ENCODE measurements at regions not wholly inside any gene's neighbourhood (a gene's known extent, or its start where the extent isn't known, plus 50 kb on each side); places are given as distances from the start of the nearest gene placed in this dataset.

- H3K9me1 ChIP-seq (ENCODE audit: control insufficient read depth, insufficient read depth, low read length) = no peaks in the 10 kb centered on the region
- in situ Hi-C loops (cut with MboI) = loop anchor here (5.0 kb wide), 2 partner anchors 249 to 339 kb away; no protein-coding TSS in a partner anchor
- H3K4me1 ChIP-seq (replicated peaks in 1 of 2; ENCODE audit: control insufficient read depth in 2 of 2, insufficient read depth in 2 of 2, low read length in 2 of 2) = no peaks in the 10 kb centered on the region
- CTCF ChIA-PET (ENCODE audit: low intra/inter-chr PET ratio) = no interaction called here
- H3K79me2 ChIP-seq (ENCODE audit: control insufficient read depth, insufficient read depth, low read length) = no peaks in the 10 kb centered on the region
- BruUV-seq (replicated peaks) = no TSS peak
- no peak overlapping the region for H3K27ac ChIP-seq (ENCODE audit: extremely low read depth, low read depth, low read length)
- WGBS (ENCODE audit: insufficient coverage, low coverage, missing lambda C conversion rate) = under 1% methylated on average over 9 of the region's 9 CpGs
- peaks cover 13 to 19% of the 10 kb centered on the region in 2 experiments for H3K27me3 ChIP-seq (ENCODE audit: control insufficient read depth in 2 of 2, insufficient read depth in 2 of 2, low read length in 2 of 2)
- intact Hi-C loops (cut with micrococcal nuclease) = no loop called here
- ATAC-seq (no peak), FAIRE-seq (no peak), DNase-seq (ENCODE audit: extremely low read depth in 1 of 4, low spot score in 3 of 4) (no peak)
- no peaks in the 10 kb centered on the region for H3K9me3 ChIP-seq (replicated peaks; ENCODE audit: control insufficient read depth, insufficient read depth, low read depth, low read length)
- H3K9ac ChIP-seq (ENCODE audit: insufficient read depth in 1 of 2, low read depth in 2 of 2, low read length in 2 of 2) = no peak overlapping the region
- no peak overlapping the region for H2AFZ ChIP-seq (ENCODE audit: low read depth, low read length)
- H4K20me1 ChIP-seq (replicated peaks; ENCODE audit: control insufficient read depth, insufficient read depth, low read length) = no peaks in the 10 kb centered on the region
- H3K4me2 ChIP-seq (ENCODE audit: insufficient read depth, low read length) = no peak overlapping the region
- POLR2A ChIA-PET = no interaction called here
- TF ChIP-seq MXD1 (CRISPR knock-in tag; IDR thresholded peaks at IDR 0.05; ENCODE audit: borderline replicate concordance, poor library complexity, severe bottlenecking) (no peak), MAFG (tag; conservative IDR thresholded peaks at IDR 0.05) (no peak)
- no peaks in the 10 kb centered on the region for H3K36me3 ChIP-seq (ENCODE audit: control insufficient read depth, insufficient read depth, low read length)
- H3K4me3 ChIP-seq = no peak overlapping the region
Measured at GRCh38 chr4:183832776-183833450, 72.2 kb upstream of the STOX2 start.

- H3K4me1 ChIP-seq (replicated peaks in 1 of 2; ENCODE audit: control insufficient read depth in 2 of 2, insufficient read depth in 2 of 2, low read length in 2 of 2) = no peaks in the 10 kb centered on the region
- ATAC-seq = no peak
- POLR2A ChIA-PET = no interaction called here
- no peak for FAIRE-seq
- no peaks in the 10 kb centered on the region for H4K20me1 ChIP-seq (replicated peaks; ENCODE audit: control insufficient read depth, insufficient read depth, low read length)
- H3K4me3 ChIP-seq = no peak overlapping the region
- H3K36me3 ChIP-seq (ENCODE audit: control insufficient read depth, insufficient read depth, low read length) = no peaks in the 10 kb centered on the region
- H3K4me2 ChIP-seq (ENCODE audit: insufficient read depth, low read length) = no peak overlapping the region
- no peaks in the 10 kb centered on the region for H3K9me3 ChIP-seq (replicated peaks; ENCODE audit: control insufficient read depth, insufficient read depth, low read depth, low read length)
- WGBS (ENCODE audit: insufficient coverage, low coverage, missing lambda C conversion rate) = 0% methylated on average over 9 of the region's 9 CpGs
- no peak overlapping the region for H3K9ac ChIP-seq (ENCODE audit: insufficient read depth in 1 of 2, low read depth in 2 of 2, low read length in 2 of 2)
- no peak overlapping the region for H2AFZ ChIP-seq (ENCODE audit: low read depth, low read length)
- H3K27me3 ChIP-seq (ENCODE audit: control insufficient read depth in 2 of 2, insufficient read depth in 2 of 2, low read length in 2 of 2) = peaks cover 13 to 15% of the 10 kb centered on the region in 2 experiments
- no peak for DNase-seq (ENCODE audit: extremely low read depth in 1 of 4, low spot score in 3 of 4)
- CTCF ChIA-PET (ENCODE audit: low intra/inter-chr PET ratio) = no interaction called here
- no peak overlapping the region for H3K27ac ChIP-seq (ENCODE audit: extremely low read depth, low read depth, low read length)
- BruUV-seq (replicated peaks) = no TSS peak
- intact Hi-C loops (cut with micrococcal nuclease) (no loop called here), in situ Hi-C loops (cut with MboI) (loop anchor here (5.0 kb wide), 2 partner anchors 248 to 338 kb away; no protein-coding TSS in a partner anchor)
- no peaks in the 10 kb centered on the region for H3K79me2 ChIP-seq (ENCODE audit: control insufficient read depth, insufficient read depth, low read length)
- no peaks in the 10 kb centered on the region for H3K9me1 ChIP-seq (ENCODE audit: control insufficient read depth, insufficient read depth, low read length)
- TF ChIP-seq HNRNPLL (IDR thresholded peaks at IDR 0.05; ENCODE audit: low read depth, low read length, poor library complexity, severe bottlenecking) (no peak), SRSF7 (optimal IDR thresholded peaks at IDR 0.05; ENCODE audit: low read depth, low read length) (no peak), NEUROD1 (IDR thresholded peaks at IDR 0.05; ENCODE audit: borderline replicate concordance, low read depth, low read length, partially characterized antibody) (no peak), TEAD2 (tag; IDR thresholded peaks at IDR 0.05) (no peak), RUNX1 (IDR thresholded peaks at IDR 0.05; ENCODE audit: low read depth) (no peak), ELF1 (tag; IDR thresholded peaks at IDR 0.05) (no peak), TRIM24 (IDR thresholded peaks at IDR 0.05) (no peak), PHTF2 (CRISPR knock-in tag; IDR thresholded peaks at IDR 0.05) (no peak), GABPB2 (CRISPR knock-in tag; conservative IDR thresholded peaks at IDR 0.05) (no peak), CHCHD3 (CRISPR knock-in tag; IDR thresholded peaks at IDR 0.05) (no peak), ZKSCAN3 (CRISPR knock-in tag; IDR thresholded peaks at IDR 0.05) (no peak), MTA2 (IDR thresholded peaks at IDR 0.05; ENCODE audit: low read depth) (no peak)
- TF ChIP-seq, protein P1, sequence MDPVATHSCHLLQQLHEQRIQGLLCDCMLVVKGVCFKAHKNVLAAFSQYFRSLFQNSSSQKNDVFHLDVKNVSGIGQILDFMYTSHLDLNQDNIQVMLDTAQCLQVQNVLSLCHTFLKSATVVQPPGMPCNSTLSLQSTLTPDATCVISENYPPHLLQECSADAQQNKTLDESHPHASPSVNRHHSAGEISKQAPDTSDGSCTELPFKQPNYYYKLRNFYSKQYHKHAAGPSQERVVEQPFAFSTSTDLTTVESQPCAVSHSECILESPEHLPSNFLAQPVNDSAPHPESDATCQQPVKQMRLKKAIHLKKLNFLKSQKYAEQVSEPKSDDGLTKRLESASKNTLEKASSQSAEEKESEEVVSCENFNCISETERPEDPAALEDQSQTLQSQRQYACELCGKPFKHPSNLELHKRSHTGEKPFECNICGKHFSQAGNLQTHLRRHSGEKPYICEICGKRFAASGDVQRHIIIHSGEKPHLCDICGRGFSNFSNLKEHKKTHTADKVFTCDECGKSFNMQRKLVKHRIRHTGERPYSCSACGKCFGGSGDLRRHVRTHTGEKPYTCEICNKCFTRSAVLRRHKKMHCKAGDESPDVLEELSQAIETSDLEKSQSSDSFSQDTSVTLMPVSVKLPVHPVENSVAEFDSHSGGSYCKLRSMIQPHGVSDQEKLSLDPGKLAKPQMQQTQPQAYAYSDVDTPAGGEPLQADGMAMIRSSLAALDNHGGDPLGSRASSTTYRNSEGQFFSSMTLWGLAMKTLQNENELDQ (CRISPR knock-in tag; IDR thresholded peaks at IDR 0.05; ENCODE audit: borderline replicate concordance) = no peak
Measured at GRCh38 chr4:183834252-183834651, 70.9 kb upstream of the STOX2 start.
